HEK293 (cell line): ENCODE measurements at regions not wholly inside any gene's neighbourhood (a gene's known extent, or its start where the extent isn't known, plus 50 kb on each side); places are given as distances from the start of the nearest gene placed in this dataset.

Experiments
- CTCF ChIA-PET: fragments of 350-600 bp; formaldehyde crosslinking; extraction: SDS; loops from one replicate; lab custom pipeline; 2021; ENCODE audit warnings: antibody characterized with exemption; lab: Yijun Ruan, JAX
- POLR2A ChIA-PET: fragments of 300-600 bp; formaldehyde crosslinking; extraction: SDS; loops from one replicate; lab custom pipeline; 2020; ENCODE audit warnings: antibody characterized with exemption, inconsistent platforms; lab: Yijun Ruan, JAX
- H3K27ac ChIP-seq: fragments of 200-500 bp; sonication (Bioruptor generic); 2 replicates; pipeline ENCODE4 v1.5.1; 2014; ENCODE audit warnings: low read depth, low read length, control low read depth, inconsistent platforms; ENCODE audit errors: extremely low read depth
- H3K36me3 ChIP-seq, 2 experiments: fragments of 200-500 bp in 1 of 2; sonication (Bioruptor generic) in 1 of 2; 1 replicate in 1 of 2; 2 replicates in 1 of 2; pipeline ENCODE4 v1.5.1; 2014 to 2017; ENCODE audit warnings: inconsistent platforms in 2 of 2, low read length in 2 of 2; ENCODE audit not compliant: control insufficient read depth in 2 of 2, insufficient read depth in 1 of 2
- H3K4me1 ChIP-seq: fragments of 200-500 bp; sonication (Bioruptor generic); 2 replicates; pipeline ENCODE4 v1.5.1; 2014; ENCODE audit warnings: mild to moderate bottlenecking, low read length, inconsistent platforms; ENCODE audit not compliant: control insufficient read depth, insufficient read depth
- H3K4me3 ChIP-seq: 2 replicates; pipeline ENCODE4 v1.5.1; 2011; ENCODE audit warnings: low read depth, mild to moderate bottlenecking, control low read depth, low read length, moderate library complexity
- H3K9me3 ChIP-seq: fragments of 200-500 bp; sonication (Bioruptor generic); 2 replicates; pipeline ENCODE4 v1.5.1; 2014; ENCODE audit warnings: low read depth, low read length, inconsistent platforms; ENCODE audit not compliant: control insufficient read depth, insufficient read depth
- EGR2 ChIP-seq: fragments of 450-650 bp; formaldehyde crosslinking; IDR thresholded peaks from 2 replicates; pipeline ENCODE4 v1.5.1; 2016; ENCODE audit warnings: low read depth, missing biosample characterization, missing genetic modification characterization
- IKZF3 ChIP-seq: fragments of 450-650 bp; IDR thresholded peaks from 2 replicates; pipeline ENCODE4 v1.5.0; 2018; ENCODE audit warnings: missing biosample characterization, mild to moderate bottlenecking, missing genetic modification characterization, moderate library complexity
- PATZ1 ChIP-seq: fragments of 450-650 bp; formaldehyde crosslinking; IDR thresholded peaks from 2 replicates; pipeline ENCODE4 v1.5.1; 2016; ENCODE audit warnings: missing biosample characterization, missing genetic modification characterization
- ZBTB21 ChIP-seq: fragments of 450-650 bp; formaldehyde crosslinking; IDR thresholded peaks from 2 replicates; pipeline ENCODE4 v1.5.1; 2017; ENCODE audit warnings: missing biosample characterization, missing genetic modification characterization
- ZBTB48 ChIP-seq: fragments of 450-650 bp; formaldehyde crosslinking; IDR thresholded peaks from 2 replicates; pipeline ENCODE4 v1.5.1; 2016; ENCODE audit warnings: missing biosample characterization, missing genetic modification characterization
- ZBTB6 ChIP-seq: fragments of 450-650 bp; formaldehyde crosslinking; IDR thresholded peaks from 2 replicates; pipeline ENCODE4 v1.5.1; 2017; ENCODE audit warnings: missing biosample characterization, missing genetic modification characterization
- ZBTB7A ChIP-seq: fragments of 450-650 bp; formaldehyde crosslinking; IDR thresholded peaks from 2 replicates; pipeline ENCODE4 v1.5.1; 2016; ENCODE audit warnings: low read depth, missing biosample characterization, missing genetic modification characterization
- ZFP41 ChIP-seq: fragments of 450-650 bp; formaldehyde crosslinking; IDR thresholded peaks from 2 replicates; pipeline ENCODE4 v1.5.1; 2016; ENCODE audit warnings: missing biosample characterization, missing genetic modification characterization, borderline replicate concordance
- ZNF138 ChIP-seq: fragments of 450-650 bp; formaldehyde crosslinking; IDR thresholded peaks from 2 replicates; pipeline ENCODE4 v1.5.1; 2016; ENCODE audit warnings: missing biosample characterization, missing genetic modification characterization, borderline replicate concordance
- ZNF175 ChIP-seq: fragments of 450-650 bp; formaldehyde crosslinking; IDR thresholded peaks from 2 replicates; pipeline ENCODE4 v1.5.1; 2016; ENCODE audit warnings: missing biosample characterization, missing genetic modification characterization
- ZNF394 ChIP-seq: fragments of 450-650 bp; formaldehyde crosslinking; IDR thresholded peaks from 2 replicates; pipeline ENCODE4 v1.5.1; 2016; ENCODE audit warnings: missing biosample characterization, missing genetic modification characterization, mild to moderate bottlenecking, moderate library complexity, borderline replicate concordance
- ZNF398 ChIP-seq: fragments of 450-650 bp; formaldehyde crosslinking; IDR thresholded peaks from 2 replicates; pipeline ENCODE4 v1.5.1; 2017; ENCODE audit warnings: missing biosample characterization, missing genetic modification characterization
- ZNF488 ChIP-seq: fragments of 450-650 bp; formaldehyde crosslinking; IDR thresholded peaks from 2 replicates; pipeline ENCODE4 v1.5.1; 2016; ENCODE audit warnings: missing biosample characterization, missing genetic modification characterization
- ZNF658 ChIP-seq: fragments of 450-650 bp; formaldehyde crosslinking; IDR thresholded peaks from 2 replicates; pipeline ENCODE4; 2016; ENCODE audit warnings: missing biosample characterization, missing genetic modification characterization
- ZNF660 ChIP-seq: fragments of 450-650 bp; IDR thresholded peaks from 2 replicates; pipeline ENCODE4 v1.5.1; 2018; ENCODE audit warnings: missing biosample characterization, mild to moderate bottlenecking, missing genetic modification characterization
- ZNF791 ChIP-seq: fragments of 450-650 bp; formaldehyde crosslinking; IDR thresholded peaks from 2 replicates; pipeline ENCODE4 v1.5.1; 2016; ENCODE audit warnings: missing biosample characterization, missing genetic modification characterization
- ZNF830 ChIP-seq: fragments of 450-650 bp; IDR thresholded peaks from 2 replicates; pipeline ENCODE4 v1.5.0; 2018; ENCODE audit warnings: missing biosample characterization, missing genetic modification characterization, low read depth, mild to moderate bottlenecking, moderate library complexity
- ZSCAN5A ChIP-seq: fragments of 450-650 bp; formaldehyde crosslinking; IDR thresholded peaks from 2 replicates; pipeline ENCODE4 v1.5.1; 2016; ENCODE audit warnings: missing biosample characterization, missing genetic modification characterization

GRCh38 chr22:33204408-33204807, 146.2 kb upstream of the SYN3 start:
- ChIA-PET POLR2A (no interaction called here), CTCF (interaction anchor here (0.6 to 2.3 kb wide), 20 partner anchors 9 to 702 kb away, joined by 3 to 14 read pairs (median 4); partner anchors contain the start of gene SYN3)
- TF ChIP-seq ZNF175 (no peak), ZNF138 (tag by site-specific recombination) (no peak), ZSCAN5A (tag by site-specific recombination) (no peak), ZBTB6 (tag by site-specific recombination) (no peak), ZBTB21 (tag by site-specific recombination) (no peak), IKZF3 (tag by site-specific recombination) (no peak), ZNF658 (tag by site-specific recombination) (no peak), ZFP41 (tag by site-specific recombination) (no peak), ZBTB48 (tag by site-specific recombination) (no peak), ZNF488 (tag by site-specific recombination) (no peak), ZNF791 (tag by site-specific recombination) (no peak), ZNF660 (tag by site-specific recombination) (no peak), PATZ1 (tag by site-specific recombination) (no peak)
- H3K36me3 ChIP-seq: no peaks in the 10 kb centered on the region
- H3K4me1 ChIP-seq: no peaks in the 10 kb centered on the region
- no peaks in the 10 kb centered on the region for H3K9me3 ChIP-seq
- no peak overlapping the region for H3K27ac ChIP-seq
- H3K4me3 ChIP-seq: no peak overlapping the region

GRCh38 chr22:33202455-33202854, 144.3 kb upstream of the SYN3 start:
- Histone ChIP-seq H3K36me3 (no peaks in the 10 kb centered on the region), H3K27ac (no peak overlapping the region), H3K4me1 (no peaks in the 10 kb centered on the region), H3K9me3 (no peaks in the 10 kb centered on the region), H3K4me3 (no peak overlapping the region)
- TF ChIP-seq ZBTB21 (tag by site-specific recombination): no peak
- POLR2A ChIA-PET: interaction anchor here (0.6 kb wide), 1 partner anchor 1564 kb away, joined by 5 read pairs; no protein-coding TSS in a partner anchor
- CTCF ChIA-PET: interaction anchor here (0.5 to 3.0 kb wide), 61 partner anchors 9 to 1732 kb away, joined by 3 to 32 read pairs (median 4); no protein-coding TSS in a partner anchor

GRCh38 chr22:33194529-33195077, 136.4 kb upstream of the SYN3 start:
- no peak overlapping the region for H3K4me3 ChIP-seq
- no peak for TF ChIP-seq ZBTB7A (tag by site-specific recombination)
- TF ChIP-seq ZNF398: no peak
- no peak for TF ChIP-seq EGR2 (tag by site-specific recombination)
- TF ChIP-seq ZNF830 (tag by site-specific recombination): no peak
- TF ChIP-seq ZNF394: no peak
- TF ChIP-seq, all 188 proteins: peak for 0
- H3K9me3 ChIP-seq: no peaks in the 10 kb centered on the region
- no peaks in the 10 kb centered on the region for H3K4me1 ChIP-seq
- POLR2A ChIA-PET: no interaction called here
- no peaks in the 10 kb centered on the region for H3K36me3 ChIP-seq
- H3K27ac ChIP-seq: no peak overlapping the region
- CTCF ChIA-PET: interaction anchor here (1.6 to 1.8 kb wide), 2 partner anchors 8 to 15 kb away, joined by 5 to 8 read pairs; no protein-coding TSS in a partner anchor
